ENCODE measurements at regions not wholly inside any gene's neighbourhood (a gene's known extent, or its start where the extent isn't known, plus 50 kb on each side); places are given as distances from the start of the nearest gene placed in this dataset.
"Not testable (repeated sequence)": the region's sequence is repeated elsewhere in the genome, so short reads cannot be mapped to it uniquely, and the experiment has no call there.

DNA sequence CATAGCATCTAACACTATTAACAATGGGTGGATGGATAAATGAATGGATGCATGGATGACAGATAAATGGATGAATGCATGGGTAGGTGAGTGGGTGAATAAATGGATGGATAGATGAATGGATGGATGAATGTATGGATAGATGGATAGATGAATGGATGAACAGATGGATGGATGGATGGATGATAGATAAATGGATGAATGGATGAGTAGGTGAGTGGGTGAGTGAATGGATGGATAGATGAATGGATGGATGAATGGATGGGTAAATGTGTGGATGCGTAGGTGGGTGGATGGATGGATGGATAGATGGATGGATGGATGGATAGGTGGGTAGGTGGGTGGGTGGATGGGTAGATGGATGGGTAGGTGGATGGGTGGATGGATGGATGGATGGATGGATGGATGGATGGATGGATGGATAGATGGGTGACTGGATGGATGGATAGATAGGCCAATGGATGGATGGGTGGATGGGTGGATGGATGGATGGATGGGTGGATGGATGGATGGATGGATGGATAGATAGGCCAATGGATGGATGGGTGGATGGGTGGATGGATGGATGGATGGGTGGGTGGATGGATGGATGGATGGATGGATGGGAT is 260.6 kb upstream of the ZNF507 start:
- TF ChIP-seq, protein P1, sequence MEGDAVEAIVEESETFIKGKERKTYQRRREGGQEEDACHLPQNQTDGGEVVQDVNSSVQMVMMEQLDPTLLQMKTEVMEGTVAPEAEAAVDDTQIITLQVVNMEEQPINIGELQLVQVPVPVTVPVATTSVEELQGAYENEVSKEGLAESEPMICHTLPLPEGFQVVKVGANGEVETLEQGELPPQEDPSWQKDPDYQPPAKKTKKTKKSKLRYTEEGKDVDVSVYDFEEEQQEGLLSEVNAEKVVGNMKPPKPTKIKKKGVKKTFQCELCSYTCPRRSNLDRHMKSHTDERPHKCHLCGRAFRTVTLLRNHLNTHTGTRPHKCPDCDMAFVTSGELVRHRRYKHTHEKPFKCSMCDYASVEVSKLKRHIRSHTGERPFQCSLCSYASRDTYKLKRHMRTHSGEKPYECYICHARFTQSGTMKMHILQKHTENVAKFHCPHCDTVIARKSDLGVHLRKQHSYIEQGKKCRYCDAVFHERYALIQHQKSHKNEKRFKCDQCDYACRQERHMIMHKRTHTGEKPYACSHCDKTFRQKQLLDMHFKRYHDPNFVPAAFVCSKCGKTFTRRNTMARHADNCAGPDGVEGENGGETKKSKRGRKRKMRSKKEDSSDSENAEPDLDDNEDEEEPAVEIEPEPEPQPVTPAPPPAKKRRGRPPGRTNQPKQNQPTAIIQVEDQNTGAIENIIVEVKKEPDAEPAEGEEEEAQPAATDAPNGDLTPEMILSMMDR (conservative IDR thresholded peaks at IDR 0.05): not testable (repeated sequence)
- not testable (repeated sequence) for TF ChIP-seq ZFX (IDR thresholded peaks at IDR 0.05)

Data from C4-2B (cell line).